ENCODE measurements at regions not wholly inside any gene's neighbourhood (a gene's known extent, or its start where the extent isn't known, plus 50 kb on each side); places are given as distances from the start of the nearest gene placed in this dataset.

DNA sequence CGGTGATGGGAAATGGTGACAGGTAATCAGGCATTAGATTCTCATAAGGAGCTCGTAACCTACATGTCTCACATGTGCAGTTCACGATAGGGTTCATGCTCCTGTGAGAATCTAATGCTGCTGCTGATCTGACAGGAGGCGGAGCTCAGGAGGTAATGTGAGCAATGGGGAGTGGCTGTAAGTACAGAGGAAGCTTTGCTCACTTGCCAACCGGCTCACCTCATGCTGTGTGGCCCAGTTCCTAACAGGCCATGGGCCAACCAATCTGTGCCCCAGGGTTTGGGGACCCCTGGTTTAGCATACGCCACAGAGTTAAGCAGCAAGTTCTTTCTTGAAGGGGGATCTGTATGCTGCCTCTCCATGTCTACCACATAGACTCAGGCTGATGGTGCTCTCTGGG is 133.1 kb downstream of the IQUB start:
- Histone ChIP-seq H2AFZ (ENCODE audit: low read depth, low read length) (no peak overlapping the region), H3K9ac (ENCODE audit: low read length) (no peak overlapping the region), H4K20me1 (ENCODE audit: insufficient read depth, low read length) (no peaks in the 10 kb centered on the region), H3K4me2 (ENCODE audit: low read length) (no peak overlapping the region), H3K4me1 (ENCODE audit: low read length) (0 out of 2 replicates have a peak, but pooled peaks cover 3% of the 10 kb centered on the region), H3K27ac (ENCODE audit: low read length) (no peak overlapping the region), H3K79me2 (ENCODE audit: low read length) (no peaks in the 10 kb centered on the region), H3K27me3 (ENCODE audit: low read depth, low read length) (no peaks in the 10 kb centered on the region), H3K4me3 (ENCODE audit: low read length) (no peak overlapping the region), H3K9me3 (ENCODE audit: insufficient read depth, low read length) (no peaks in the 10 kb centered on the region), H3K36me3 (replicated peaks; ENCODE audit: low read depth, low read length) (no peaks in the 10 kb centered on the region)
- TF ChIP-seq CTCF (IDR thresholded peaks at IDR 0.05; ENCODE audit: low read depth, low read length) (no peak), EZH2phosphoT487 (IDR thresholded peaks at IDR 0.05; ENCODE audit: low read depth) (no peak)

- Histone ChIP-seq H3K9me3 (ENCODE audit: insufficient read depth, low read length) (no peaks in the 10 kb centered on the region), H3K27ac (ENCODE audit: low read length) (no peak overlapping the region), H3K9ac (ENCODE audit: low read length) (no peak overlapping the region), H3K4me2 (ENCODE audit: low read length) (no peak overlapping the region), H3K27me3 (ENCODE audit: low read depth, low read length) (no peaks in the 10 kb centered on the region), H3K4me3 (ENCODE audit: low read length) (no peak overlapping the region), H2AFZ (ENCODE audit: low read depth, low read length) (no peak overlapping the region), H3K79me2 (ENCODE audit: low read length) (no peaks in the 10 kb centered on the region), H4K20me1 (ENCODE audit: insufficient read depth, low read length) (no peaks in the 10 kb centered on the region), H3K36me3 (replicated peaks; ENCODE audit: low read depth, low read length) (no peaks in the 10 kb centered on the region), H3K4me1 (ENCODE audit: low read length) (0 out of 2 replicates have a peak, but pooled peaks cover 3% of the 10 kb centered on the region)
- TF ChIP-seq CTCF (IDR thresholded peaks at IDR 0.05; ENCODE audit: low read depth, low read length) = no peak
- no peak for TF ChIP-seq EZH2phosphoT487 (IDR thresholded peaks at IDR 0.05; ENCODE audit: low read depth)
Observed at GRCh38 chr7:123400196-123400595, 134.2 kb downstream of the IQUB start.

GRCh38 chr7:123398921-123399320 is 135.5 kb downstream of the IQUB start:
- H3K27me3 ChIP-seq (ENCODE audit: low read depth, low read length) = no peaks in the 10 kb centered on the region
- no peak for TF ChIP-seq EZH2phosphoT487 (IDR thresholded peaks at IDR 0.05; ENCODE audit: low read depth)
- TF ChIP-seq CTCF (IDR thresholded peaks at IDR 0.05; ENCODE audit: low read depth, low read length) = no peak
- H3K4me3 ChIP-seq (ENCODE audit: low read length) = no peak overlapping the region
- no peak overlapping the region for H3K4me2 ChIP-seq (ENCODE audit: low read length)
- H2AFZ ChIP-seq (ENCODE audit: low read depth, low read length) = no peak overlapping the region
- 0 out of 2 replicates have a peak, but pooled peaks cover 3% of the 10 kb centered on the region for H3K4me1 ChIP-seq (ENCODE audit: low read length)
- no peak overlapping the region for H3K27ac ChIP-seq (ENCODE audit: low read length)
- H3K9me3 ChIP-seq (ENCODE audit: insufficient read depth, low read length) = no peaks in the 10 kb centered on the region
- no peaks in the 10 kb centered on the region for H3K36me3 ChIP-seq (replicated peaks; ENCODE audit: low read depth, low read length)
- no peak overlapping the region for H3K9ac ChIP-seq (ENCODE audit: low read length)
- H3K79me2 ChIP-seq (ENCODE audit: low read length) = no peaks in the 10 kb centered on the region
- no peaks in the 10 kb centered on the region for H4K20me1 ChIP-seq (ENCODE audit: insufficient read depth, low read length)

DNA sequence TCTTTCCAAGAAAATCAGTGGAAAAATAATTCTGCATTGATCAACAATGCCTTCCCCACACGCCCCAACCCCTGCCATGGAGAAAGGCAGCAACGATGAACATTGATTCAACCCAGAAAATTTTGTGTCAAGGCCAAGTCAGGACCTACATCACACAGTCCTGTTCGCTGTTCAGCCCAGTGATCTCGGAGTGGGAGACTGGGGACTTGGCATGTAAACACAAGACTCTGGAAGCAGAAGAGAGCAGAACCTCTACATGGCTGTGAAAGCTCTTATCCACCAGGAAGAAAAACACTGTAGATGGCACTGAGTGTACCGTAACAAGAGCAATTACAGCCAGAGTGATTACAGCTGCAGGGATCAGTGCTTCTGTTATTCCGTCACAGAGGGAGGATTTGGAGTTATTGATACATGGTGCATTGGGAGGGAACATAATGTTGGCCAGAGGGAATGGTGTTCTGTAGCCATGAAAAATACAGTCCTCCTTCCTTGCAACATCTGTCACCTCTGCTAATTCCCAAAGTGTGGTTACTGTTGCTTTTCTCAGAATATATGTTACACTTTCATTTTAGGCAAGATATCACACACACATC is 136.6 kb downstream of the IQUB start:
- no peak overlapping the region for H3K9ac ChIP-seq (ENCODE audit: low read length)
- H3K27ac ChIP-seq (ENCODE audit: low read length) = no peak overlapping the region
- H3K4me1 ChIP-seq (ENCODE audit: low read length) = 0 out of 2 replicates have a peak, but pooled peaks cover 3% of the 10 kb centered on the region
- no peaks in the 10 kb centered on the region for H3K36me3 ChIP-seq (replicated peaks; ENCODE audit: low read depth, low read length)
- H3K4me2 ChIP-seq (ENCODE audit: low read length) = no peak overlapping the region
- no peaks in the 10 kb centered on the region for H4K20me1 ChIP-seq (ENCODE audit: insufficient read depth, low read length)
- H3K9me3 ChIP-seq (ENCODE audit: insufficient read depth, low read length) = no peaks in the 10 kb centered on the region
- H3K4me3 ChIP-seq (ENCODE audit: low read length) = no peak overlapping the region
- no peaks in the 10 kb centered on the region for H3K79me2 ChIP-seq (ENCODE audit: low read length)
- no peaks in the 10 kb centered on the region for H3K27me3 ChIP-seq (ENCODE audit: low read depth, low read length)
- TF ChIP-seq EZH2phosphoT487 (IDR thresholded peaks at IDR 0.05; ENCODE audit: low read depth) (no peak), CTCF (IDR thresholded peaks at IDR 0.05; ENCODE audit: low read depth, low read length) (no peak)
- H2AFZ ChIP-seq (ENCODE audit: low read depth, low read length) = no peak overlapping the region

All from OCI-LY3 (cell line).